ENCODE measurements at regions not wholly inside any gene's neighbourhood (a gene's known extent, or its start where the extent isn't known, plus 50 kb on each side); places are given as distances from the start of the nearest gene placed in this dataset.

DNA sequence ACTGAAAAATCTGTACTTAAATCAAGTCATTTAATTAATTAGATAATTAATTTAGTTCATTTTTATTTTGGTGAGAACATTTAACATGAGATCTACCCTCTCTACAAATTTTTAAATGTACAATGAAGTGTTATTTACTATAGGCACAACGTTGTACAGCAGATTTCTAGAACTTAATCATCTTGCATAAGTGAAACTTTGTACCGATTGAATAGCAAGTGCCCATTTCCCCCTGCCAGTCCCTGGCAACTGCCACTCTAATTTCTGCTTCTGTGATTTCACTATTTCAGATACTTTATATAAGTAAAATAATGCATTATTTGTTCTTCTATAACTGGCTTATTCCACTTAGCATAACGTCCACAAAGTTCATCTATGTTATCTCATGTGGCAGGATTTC is 50.1 kb upstream of the SYTL5 start:
- no peak for TF ChIP-seq POLR2A (IDR thresholded peaks at IDR 0.05; ENCODE audit: low read length)
- no peak for TF ChIP-seq GATA1 (IDR thresholded peaks at IDR 0.05; ENCODE audit: low read depth, low read length)

All from erythroblast (primary cell).